Neuron (in vitro differentiated cells): ENCODE measurements at regions not wholly inside any gene's neighbourhood (a gene's known extent, or its start where the extent isn't known, plus 50 kb on each side); places are given as distances from the start of the nearest gene placed in this dataset.

Experiments used
- H2AFZ ChIP-seq: one replicate; pipeline ENCODE4 v1.6.1; 2013; ENCODE audit warnings: low read depth, mild to moderate bottlenecking, inconsistent platforms, low read length, moderate library complexity
- H3K27me3 ChIP-seq: one replicate; pipeline ENCODE4 v1.6.1; 2013; ENCODE audit warnings: low read length; ENCODE audit not compliant: insufficient read depth
- H3K36me3 ChIP-seq: one replicate; pipeline ENCODE4 v1.6.1; 2013; ENCODE audit warnings: low read length; ENCODE audit not compliant: insufficient read depth
- H3K4me1 ChIP-seq: one replicate; pipeline ENCODE4 v1.6.1; 2013; ENCODE audit warnings: low read length; ENCODE audit not compliant: insufficient read depth
- H3K4me3 ChIP-seq: 2 replicates; pipeline ENCODE4 v1.5.1; 2013; ENCODE audit warnings: mild to moderate bottlenecking, low read length, moderate library complexity
- H3K9me3 ChIP-seq: one replicate; pipeline ENCODE4 v1.6.1; 2013; ENCODE audit warnings: low read length

DNA sequence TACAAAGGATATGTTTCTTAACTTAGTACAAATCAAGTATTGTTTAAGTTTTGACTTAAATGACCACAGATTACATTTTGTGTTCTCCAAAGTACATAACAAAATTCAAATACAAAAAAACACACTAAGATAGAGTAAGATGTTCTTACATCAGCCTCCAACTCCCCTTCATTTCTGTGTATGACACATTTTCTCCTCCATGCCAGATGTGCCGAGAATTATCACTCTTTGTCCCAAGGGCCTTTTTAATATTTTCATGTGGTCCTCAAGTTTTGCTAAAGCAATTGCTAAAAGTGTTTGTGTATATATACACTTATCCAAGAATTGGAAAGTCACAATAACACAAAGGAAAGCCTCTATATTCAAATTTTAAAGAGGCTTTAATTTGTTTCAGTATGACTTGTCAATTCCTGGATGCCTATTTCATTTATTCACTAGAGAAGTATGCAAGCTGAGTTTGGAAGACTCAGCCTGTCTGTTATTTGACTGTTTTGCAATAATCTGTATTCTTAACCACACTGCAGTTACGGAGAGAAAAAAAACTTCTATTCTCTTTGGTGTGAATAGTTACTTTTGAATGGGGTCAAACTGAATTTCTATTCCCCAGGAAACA is 586.4 kb upstream of the SEMA3D start:
- Histone ChIP-seq H2AFZ (peak overlapping the region; percentile 90), H3K4me3 (no peak overlapping the region), H3K36me3 (no peaks in the 10 kb centered on the region), H3K4me1 (peaks cover 14% of the 10 kb centered on the region), H3K27me3 (no peaks in the 10 kb centered on the region), H3K9me3 (no peaks in the 10 kb centered on the region)

DNA sequence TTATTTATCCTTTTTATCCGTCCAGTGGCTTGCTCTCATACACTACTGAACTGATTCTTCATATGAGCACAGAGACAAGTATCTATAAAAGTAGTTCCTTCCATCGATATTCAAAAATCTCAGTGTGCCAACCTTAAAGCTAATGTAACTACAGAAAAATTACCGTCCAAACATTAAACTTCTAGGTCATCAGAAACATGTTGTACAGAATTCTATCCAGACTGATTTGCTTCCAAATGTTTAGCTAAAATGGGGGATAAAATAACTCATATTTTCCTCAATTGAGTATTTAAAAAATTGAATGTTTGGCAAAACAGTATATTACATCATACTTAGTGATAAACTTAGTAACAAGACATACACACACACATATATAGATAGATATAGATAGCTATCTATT is 584.7 kb upstream of the SEMA3D start:
- H3K9me3 ChIP-seq: no peaks in the 10 kb centered on the region
- H3K4me1 ChIP-seq: peaks cover 14% of the 10 kb centered on the region
- H2AFZ ChIP-seq: no peak overlapping the region
- H3K27me3 ChIP-seq: no peaks in the 10 kb centered on the region
- no peak overlapping the region for H3K4me3 ChIP-seq
- no peaks in the 10 kb centered on the region for H3K36me3 ChIP-seq

DNA sequence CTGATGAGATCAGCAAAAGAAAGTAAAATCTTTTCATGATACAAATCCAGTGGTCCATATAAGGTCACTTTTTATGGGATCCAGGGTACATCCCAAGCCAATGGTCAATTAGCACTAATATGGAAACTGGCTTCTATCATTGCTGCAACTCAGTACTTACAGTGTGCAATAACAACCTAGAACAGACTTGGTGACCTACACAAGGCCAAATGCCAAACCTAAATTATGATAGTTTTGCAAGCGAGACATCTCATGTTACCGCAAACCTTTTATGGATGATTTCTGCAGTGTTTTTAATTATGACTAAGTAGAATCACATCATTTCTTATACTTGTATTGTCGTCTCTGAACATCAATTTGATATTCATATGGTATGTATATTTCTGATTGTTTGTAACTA is 583.5 kb upstream of the SEMA3D start:
- no peaks in the 10 kb centered on the region for H3K27me3 ChIP-seq
- peaks cover 14% of the 10 kb centered on the region for H3K4me1 ChIP-seq
- no peaks in the 10 kb centered on the region for H3K36me3 ChIP-seq
- no peak overlapping the region for H2AFZ ChIP-seq
- H3K4me3 ChIP-seq: no peak overlapping the region
- no peaks in the 10 kb centered on the region for H3K9me3 ChIP-seq

DNA sequence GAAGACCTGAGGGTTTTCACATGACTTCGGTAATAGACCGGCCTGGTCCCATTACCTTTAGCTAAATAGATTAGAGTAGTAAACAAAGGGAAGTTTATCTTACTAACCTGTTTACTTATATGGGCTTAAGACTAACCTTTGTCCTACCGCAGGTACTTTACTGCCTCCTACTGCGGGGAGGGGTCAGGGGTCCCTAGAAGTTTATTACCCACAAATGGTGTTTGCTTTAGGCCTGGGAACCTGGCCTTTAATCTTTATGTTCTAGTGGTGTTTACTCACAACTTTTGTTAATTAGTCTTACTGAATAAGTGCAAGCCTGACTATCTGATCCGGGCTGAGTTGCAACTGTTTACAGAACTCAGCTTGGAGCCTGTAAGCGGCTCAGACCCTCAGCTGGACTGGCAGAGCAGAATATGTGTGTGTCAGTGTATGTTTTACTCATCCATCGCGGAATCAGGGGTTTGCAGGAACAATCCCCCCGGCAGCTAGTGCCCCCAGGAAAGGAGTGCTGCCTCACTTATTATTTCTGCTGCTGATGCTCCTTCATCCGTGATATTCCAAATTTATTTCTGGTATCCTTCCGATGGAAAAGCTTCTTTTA is 578.9 kb upstream of the SEMA3D start:
- H3K4me1 ChIP-seq: no peaks in the 10 kb centered on the region
- no peaks in the 10 kb centered on the region for H3K36me3 ChIP-seq
- no peaks in the 10 kb centered on the region for H3K27me3 ChIP-seq
- H3K9me3 ChIP-seq: no peaks in the 10 kb centered on the region
- no peak overlapping the region for H2AFZ ChIP-seq
- H3K4me3 ChIP-seq: no peak overlapping the region

DNA sequence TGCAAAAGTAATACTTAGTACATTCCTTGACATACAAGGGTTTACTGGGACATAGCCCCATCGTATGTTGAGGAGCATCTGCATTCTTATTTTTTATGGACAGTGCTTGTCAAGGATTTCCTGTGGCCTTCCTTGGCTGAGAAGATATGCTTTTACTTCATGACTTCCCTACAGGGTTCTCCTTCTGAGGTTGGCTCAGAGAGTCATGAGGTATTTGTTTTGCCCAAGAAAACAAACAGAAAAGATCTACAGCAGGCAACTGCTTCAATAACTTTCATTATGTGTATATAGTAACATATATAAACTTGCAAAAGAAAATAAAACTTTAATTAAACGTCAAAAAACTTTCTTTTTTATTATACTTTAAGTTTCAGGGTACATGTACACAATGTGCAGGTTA is 577.2 kb upstream of the SEMA3D start:
- H3K4me1 ChIP-seq: no peaks in the 10 kb centered on the region
- no peak overlapping the region for H2AFZ ChIP-seq
- H3K36me3 ChIP-seq: no peaks in the 10 kb centered on the region
- no peaks in the 10 kb centered on the region for H3K27me3 ChIP-seq
- H3K4me3 ChIP-seq: no peak overlapping the region
- H3K9me3 ChIP-seq: no peaks in the 10 kb centered on the region

DNA sequence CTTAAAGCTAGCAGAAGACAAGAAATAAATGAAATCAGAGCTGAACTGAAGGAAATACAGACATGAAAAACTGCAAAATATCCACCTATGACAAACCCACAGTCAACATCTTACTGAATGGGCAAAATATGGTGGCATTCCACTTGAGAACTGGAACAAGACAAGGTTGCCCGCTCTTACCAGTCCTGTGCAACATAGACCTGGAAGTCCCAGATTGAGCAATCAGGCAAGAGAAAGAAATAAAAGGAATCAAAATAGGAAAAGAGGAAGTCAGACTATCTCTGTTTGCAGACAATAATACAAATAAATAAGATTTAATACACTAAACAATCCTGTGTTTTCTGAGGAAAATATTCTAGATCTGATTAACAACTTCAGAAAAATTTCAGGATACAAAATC is 570.5 kb upstream of the SEMA3D start:
- Histone ChIP-seq H2AFZ (no peak overlapping the region), H3K27me3 (no peaks in the 10 kb centered on the region), H3K9me3 (no peaks in the 10 kb centered on the region), H3K4me3 (no peak overlapping the region), H3K36me3 (no peaks in the 10 kb centered on the region), H3K4me1 (no peaks in the 10 kb centered on the region)

DNA sequence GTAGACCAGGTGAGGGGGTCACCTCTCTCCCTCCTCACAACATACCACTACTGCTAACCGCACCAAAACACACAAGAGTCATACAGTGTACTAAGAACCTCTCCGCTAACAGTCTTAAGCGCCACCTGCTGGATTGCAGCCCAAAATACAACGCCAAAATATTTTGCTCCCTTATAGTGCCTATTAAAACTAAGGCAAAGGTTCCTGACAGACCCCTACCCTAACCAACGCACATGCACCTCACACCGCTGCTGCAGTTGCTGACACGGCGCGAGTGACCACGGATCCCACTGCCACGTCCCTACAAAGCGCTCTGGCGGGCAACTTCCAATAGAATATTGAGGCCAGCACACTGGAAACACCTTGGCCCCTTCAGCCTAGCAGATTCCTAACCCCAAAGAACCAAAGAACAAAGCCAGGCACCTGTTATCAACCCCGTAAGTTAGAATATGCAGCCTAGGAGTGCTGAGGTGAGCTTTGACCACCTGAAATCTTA is 563.6 kb upstream of the SEMA3D start:
- Histone ChIP-seq H3K4me1 (no peaks in the 10 kb centered on the region), H3K9me3 (peaks cover 2% of the 10 kb centered on the region), H3K27me3 (no peaks in the 10 kb centered on the region), H2AFZ (no peak overlapping the region), H3K4me3 (no peak overlapping the region), H3K36me3 (no peaks in the 10 kb centered on the region)

DNA sequence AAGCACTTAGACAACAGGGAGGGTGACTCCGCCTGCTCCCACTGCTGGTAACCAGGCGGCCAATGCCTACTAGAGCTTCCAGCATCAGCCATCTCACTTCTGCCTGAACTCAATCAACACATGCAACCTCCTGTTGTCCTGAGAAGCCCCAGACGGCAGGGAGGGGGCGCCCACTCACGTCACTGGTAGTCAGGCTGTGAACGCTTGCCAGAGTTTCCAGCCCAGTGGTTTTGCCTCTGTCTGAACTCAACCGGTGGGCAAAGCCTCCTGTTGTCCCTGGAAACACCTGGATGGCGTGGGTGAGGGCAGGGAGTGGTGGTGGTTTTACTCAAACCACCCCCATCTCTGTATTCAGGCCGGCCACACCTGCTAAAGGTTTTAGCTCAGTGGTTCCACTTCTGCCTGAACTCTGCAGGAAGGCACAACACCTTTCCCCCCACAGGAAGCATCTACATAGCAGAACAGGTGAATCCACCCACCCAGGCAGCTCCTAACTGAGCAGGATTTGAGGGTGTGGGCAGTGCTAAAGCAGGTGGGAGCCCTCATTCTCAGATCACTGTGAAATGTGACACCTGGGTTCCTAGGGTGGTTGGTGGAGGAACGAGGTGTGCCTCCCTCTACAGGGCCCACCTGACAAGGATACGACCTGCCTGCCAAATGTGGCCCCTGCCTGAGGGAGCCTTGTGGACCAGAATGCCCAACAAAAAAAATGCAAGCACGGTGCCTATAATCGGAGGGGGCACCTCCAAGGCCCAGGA is 563.0 kb upstream of the SEMA3D start:
- Histone ChIP-seq H3K9me3 (peaks cover 6% of the 10 kb centered on the region), H3K4me1 (no peaks in the 10 kb centered on the region), H3K36me3 (no peaks in the 10 kb centered on the region), H3K4me3 (no peak overlapping the region), H3K27me3 (no peaks in the 10 kb centered on the region), H2AFZ (no peak overlapping the region)

DNA sequence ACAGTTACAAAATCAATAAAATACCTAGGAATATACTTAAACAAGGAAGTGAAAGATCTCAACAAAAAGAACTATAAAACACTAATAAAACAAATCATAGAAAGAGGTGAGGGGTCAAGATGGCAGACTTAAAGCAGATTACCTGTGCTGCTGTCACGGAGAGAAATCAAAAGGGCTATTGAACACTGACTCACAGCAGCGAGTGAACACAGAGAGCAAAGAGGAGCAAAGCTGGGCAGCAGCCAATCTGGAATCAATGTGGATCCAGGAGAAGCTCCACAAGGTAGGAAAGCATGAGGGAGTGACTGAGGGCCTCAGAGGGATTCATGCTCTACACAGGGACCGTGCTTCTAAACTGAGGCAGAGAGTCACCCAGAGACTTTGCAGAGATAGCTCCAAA is 562.0 kb upstream of the SEMA3D start:
- Histone ChIP-seq H3K9me3 (peaks cover 6% of the 10 kb centered on the region), H2AFZ (no peak overlapping the region), H3K36me3 (no peaks in the 10 kb centered on the region), H3K4me1 (no peaks in the 10 kb centered on the region), H3K4me3 (no peak overlapping the region), H3K27me3 (no peaks in the 10 kb centered on the region)

DNA sequence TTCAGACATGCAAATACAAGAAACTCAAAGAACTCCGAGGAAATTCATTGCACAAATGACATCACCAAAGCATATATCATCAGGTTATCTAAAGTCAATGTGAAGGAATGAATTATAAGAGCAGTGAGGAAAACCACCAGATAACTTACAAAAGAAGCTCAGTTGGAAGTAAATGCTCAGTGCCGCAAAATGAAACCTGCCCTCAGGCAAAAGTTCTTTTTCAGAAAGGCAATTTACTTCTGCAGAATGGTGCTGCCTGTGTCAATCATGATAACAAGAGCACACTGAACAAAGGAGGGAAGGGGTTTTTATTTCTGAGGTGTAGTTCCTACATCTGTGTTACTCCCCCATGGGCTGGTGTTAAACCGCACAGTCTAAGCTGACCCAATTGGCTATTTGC is 550.6 kb upstream of the SEMA3D start:
- no peaks in the 10 kb centered on the region for H3K4me1 ChIP-seq
- H3K9me3 ChIP-seq: peaks cover 5% of the 10 kb centered on the region
- no peaks in the 10 kb centered on the region for H3K27me3 ChIP-seq
- H2AFZ ChIP-seq: no peak overlapping the region
- H3K4me3 ChIP-seq: no peak overlapping the region
- no peaks in the 10 kb centered on the region for H3K36me3 ChIP-seq

DNA sequence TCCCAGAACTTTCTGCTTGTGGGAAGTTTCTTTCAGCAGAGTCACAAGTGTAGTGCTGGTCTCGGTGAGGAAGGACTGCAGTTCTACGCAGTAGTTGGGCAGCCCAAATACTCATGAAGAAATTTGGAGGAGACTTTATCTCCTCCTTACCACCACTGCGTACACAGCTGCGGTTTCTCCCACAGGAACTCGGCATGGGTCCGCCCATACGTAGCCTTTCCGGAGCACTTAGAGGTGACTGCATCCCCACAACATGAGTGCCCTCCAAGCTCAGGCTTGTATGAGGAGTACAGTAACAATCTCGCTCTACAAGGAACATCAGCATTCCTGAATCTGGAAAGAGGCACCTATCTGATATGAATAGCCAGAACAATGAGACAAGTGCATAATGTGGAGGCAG is 549.2 kb upstream of the SEMA3D start:
- no peaks in the 10 kb centered on the region for H3K36me3 ChIP-seq
- H3K9me3 ChIP-seq: peaks cover 5% of the 10 kb centered on the region
- no peak overlapping the region for H3K4me3 ChIP-seq
- H3K27me3 ChIP-seq: no peaks in the 10 kb centered on the region
- no peak overlapping the region for H2AFZ ChIP-seq
- no peaks in the 10 kb centered on the region for H3K4me1 ChIP-seq

DNA sequence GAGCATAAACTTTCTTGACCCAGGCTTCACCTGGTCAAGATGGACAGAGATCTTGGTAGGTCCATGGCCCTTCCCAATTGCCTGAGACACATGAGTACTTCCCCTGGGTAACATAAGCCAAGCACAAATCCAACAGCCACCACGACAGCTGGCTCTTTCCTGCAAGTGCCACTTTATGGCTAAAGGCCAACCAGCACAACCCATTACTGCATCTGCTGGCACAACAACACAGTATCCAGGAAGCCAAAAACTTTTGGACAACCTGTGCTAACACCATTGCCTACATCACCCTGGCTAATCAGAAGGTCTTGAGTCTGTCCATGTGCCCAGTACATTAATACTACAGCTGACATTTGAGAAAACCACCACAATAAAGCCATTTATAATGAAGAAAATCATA is 548.0 kb upstream of the SEMA3D start:
- Histone ChIP-seq H3K4me3 (no peak overlapping the region), H2AFZ (no peak overlapping the region)

DNA sequence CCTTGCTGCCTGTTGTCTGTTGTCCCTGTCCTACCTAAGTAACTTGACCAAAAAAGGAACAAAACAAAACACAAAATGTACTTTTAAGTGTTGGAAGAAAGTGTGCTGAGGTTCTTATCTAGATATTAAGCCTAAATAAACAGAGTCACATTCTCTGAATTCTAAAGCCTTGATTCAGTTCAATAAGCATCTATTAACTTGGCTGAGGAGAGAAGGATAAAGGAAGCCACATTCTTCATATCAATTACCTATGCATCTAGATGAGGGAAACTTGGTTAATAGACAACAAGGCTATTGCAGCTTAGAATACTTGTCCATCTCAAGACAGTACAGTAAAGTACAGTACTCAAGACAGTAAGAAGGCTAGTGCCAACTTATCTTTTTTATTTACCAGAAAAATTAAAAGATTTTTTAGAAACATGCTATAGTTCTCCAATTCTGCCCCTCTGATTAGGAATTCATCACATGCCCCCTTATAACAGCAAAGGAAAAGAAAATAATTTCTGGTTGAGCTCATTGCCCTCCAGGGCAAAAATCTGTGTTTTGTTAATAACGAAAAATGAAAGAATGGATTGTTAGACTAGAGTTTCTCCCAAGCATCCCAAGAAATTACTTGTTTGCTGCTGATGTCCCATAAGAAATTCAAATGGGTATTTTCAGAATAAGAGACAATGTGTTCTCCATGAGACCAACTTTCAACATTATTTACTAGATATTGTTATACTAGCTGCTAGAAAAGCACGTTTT is 546.5 kb upstream of the SEMA3D start:
- Histone ChIP-seq H3K4me1 (no peaks in the 10 kb centered on the region), H2AFZ (no peak overlapping the region), H3K36me3 (no peaks in the 10 kb centered on the region), H3K4me3 (no peak overlapping the region), H3K27me3 (no peaks in the 10 kb centered on the region), H3K9me3 (peaks cover 5% of the 10 kb centered on the region)

More for the DNA sequence above, 548.0 kb upstream of the SEMA3D start:
- Histone ChIP-seq H3K36me3 (no peaks in the 10 kb centered on the region), H3K27me3 (no peaks in the 10 kb centered on the region), H3K4me1 (no peaks in the 10 kb centered on the region), H3K9me3 (peaks cover 5% of the 10 kb centered on the region)
